Neutrophil (primary cell): ENCODE measurements at regions not wholly inside any gene's neighbourhood (a gene's known extent, or its start where the extent isn't known, plus 50 kb on each side); places are given as distances from the start of the nearest gene placed in this dataset.

ENCODE experiments used
- H3K27ac ChIP-seq: fragments of 200-600 bp; sonication (generic); 2 replicates; pipeline ENCODE4 v1.5.1; 2016; ENCODE audit warnings: mild to moderate bottlenecking, moderate library complexity
- H3K27me3 ChIP-seq: fragments of 200-600 bp; sonication (generic); 2 replicates; pipeline ENCODE4 v1.6.0; 2016; ENCODE audit warnings: mild to moderate bottlenecking
- H3K36me3 ChIP-seq: fragments of 200-600 bp; sonication (generic); 2 replicates; pipeline ENCODE4 v1.5.1; 2017
- H3K4me1 ChIP-seq, 2 experiments: fragments of 200-600 bp in 1 of 2; sonication (generic) in 1 of 2; 1 replicate in 1 of 2; 2 replicates in 1 of 2; pipeline versions ENCODE4 v1.5.1 to v1.6.1; 2013 to 2016; ENCODE audit warnings: low read depth in 1 of 2, low read length in 1 of 2, mild to moderate bottlenecking in 1 of 2, moderate library complexity in 1 of 2; ENCODE audit not compliant: control insufficient read depth in 1 of 2, insufficient read depth in 1 of 2
- H3K4me3 ChIP-seq, 2 experiments: fragments of 200-600 bp in 1 of 2; sonication (generic) in 1 of 2; 1 replicate in 1 of 2; 2 replicates in 1 of 2; pipeline ENCODE4 v1.5.1; 2013 to 2016; ENCODE audit warnings: low read depth in 1 of 2, low read length in 1 of 2, mild to moderate bottlenecking in 1 of 2, moderate library complexity in 1 of 2
- H3K9me3 ChIP-seq: fragments of 200-600 bp; sonication (generic); 2 replicates; pipeline ENCODE4 v1.5.1; 2016
- TF ChIP-seq, protein P1 (sequence below): fragments of 200-600 bp; sonication (generic); IDR thresholded peaks from 2 replicates; pipeline ENCODE4 v1.5.1; 2016; ENCODE audit warnings: antibody characterized with exemption

DNA sequence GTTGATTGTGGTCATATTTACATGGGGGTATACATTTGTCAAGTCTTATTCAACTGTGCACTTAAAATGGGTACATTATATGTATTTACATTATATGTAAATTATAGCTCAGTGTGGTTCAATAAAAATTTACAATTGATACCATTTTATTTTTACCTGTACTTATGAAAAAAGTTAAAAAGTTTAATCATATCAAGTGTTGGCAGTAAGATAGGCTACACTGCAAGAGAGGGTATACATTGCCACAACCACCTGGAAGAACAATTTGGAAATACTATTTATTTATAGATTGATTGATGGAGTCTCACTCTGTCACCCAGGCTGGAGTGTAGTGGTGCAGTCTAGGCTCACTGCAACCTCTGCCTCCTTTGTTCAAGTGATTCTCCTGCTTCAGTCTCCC, 453.3 kb downstream of the XYLT1 start:
- H3K9me3 ChIP-seq: no peaks in the 10 kb centered on the region
- H3K36me3 ChIP-seq: no peaks in the 10 kb centered on the region
- TF ChIP-seq, protein P1, sequence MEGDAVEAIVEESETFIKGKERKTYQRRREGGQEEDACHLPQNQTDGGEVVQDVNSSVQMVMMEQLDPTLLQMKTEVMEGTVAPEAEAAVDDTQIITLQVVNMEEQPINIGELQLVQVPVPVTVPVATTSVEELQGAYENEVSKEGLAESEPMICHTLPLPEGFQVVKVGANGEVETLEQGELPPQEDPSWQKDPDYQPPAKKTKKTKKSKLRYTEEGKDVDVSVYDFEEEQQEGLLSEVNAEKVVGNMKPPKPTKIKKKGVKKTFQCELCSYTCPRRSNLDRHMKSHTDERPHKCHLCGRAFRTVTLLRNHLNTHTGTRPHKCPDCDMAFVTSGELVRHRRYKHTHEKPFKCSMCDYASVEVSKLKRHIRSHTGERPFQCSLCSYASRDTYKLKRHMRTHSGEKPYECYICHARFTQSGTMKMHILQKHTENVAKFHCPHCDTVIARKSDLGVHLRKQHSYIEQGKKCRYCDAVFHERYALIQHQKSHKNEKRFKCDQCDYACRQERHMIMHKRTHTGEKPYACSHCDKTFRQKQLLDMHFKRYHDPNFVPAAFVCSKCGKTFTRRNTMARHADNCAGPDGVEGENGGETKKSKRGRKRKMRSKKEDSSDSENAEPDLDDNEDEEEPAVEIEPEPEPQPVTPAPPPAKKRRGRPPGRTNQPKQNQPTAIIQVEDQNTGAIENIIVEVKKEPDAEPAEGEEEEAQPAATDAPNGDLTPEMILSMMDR: no peak
- peaks cover 0 to 5% of the 10 kb centered on the region in 2 experiments for H3K4me1 ChIP-seq
- no peak overlapping the region for H3K4me3 ChIP-seq
- H3K27ac ChIP-seq: no peak overlapping the region
- H3K27me3 ChIP-seq: peaks cover 28% of the 10 kb centered on the region

DNA sequence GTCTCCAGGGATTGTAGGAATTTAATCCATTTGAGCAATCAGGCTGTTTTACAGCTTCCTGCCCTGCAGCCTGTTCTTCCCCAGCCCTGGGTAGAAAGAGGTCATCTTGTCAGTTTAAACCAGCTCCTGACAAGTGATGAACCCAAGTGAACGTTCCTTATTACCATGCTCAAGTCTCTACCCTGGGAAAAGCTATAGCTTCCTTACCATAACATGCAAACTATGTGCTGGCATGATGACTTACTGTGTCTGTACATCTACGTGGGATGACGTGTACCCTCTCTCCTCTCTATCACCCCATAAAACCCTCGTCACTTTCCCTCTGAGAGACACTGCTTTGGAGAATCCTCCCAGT, 452.2 kb downstream of the XYLT1 start:
- TF ChIP-seq, protein P1: no peak
- no peaks in the 10 kb centered on the region for H3K36me3 ChIP-seq
- H3K27ac ChIP-seq: no peak overlapping the region
- no peak overlapping the region for H3K4me3 ChIP-seq
- no peaks in the 10 kb centered on the region for H3K9me3 ChIP-seq
- peaks cover 0 to 3% of the 10 kb centered on the region in 2 experiments for H3K4me1 ChIP-seq
- peaks cover 17% of the 10 kb centered on the region for H3K27me3 ChIP-seq

DNA sequence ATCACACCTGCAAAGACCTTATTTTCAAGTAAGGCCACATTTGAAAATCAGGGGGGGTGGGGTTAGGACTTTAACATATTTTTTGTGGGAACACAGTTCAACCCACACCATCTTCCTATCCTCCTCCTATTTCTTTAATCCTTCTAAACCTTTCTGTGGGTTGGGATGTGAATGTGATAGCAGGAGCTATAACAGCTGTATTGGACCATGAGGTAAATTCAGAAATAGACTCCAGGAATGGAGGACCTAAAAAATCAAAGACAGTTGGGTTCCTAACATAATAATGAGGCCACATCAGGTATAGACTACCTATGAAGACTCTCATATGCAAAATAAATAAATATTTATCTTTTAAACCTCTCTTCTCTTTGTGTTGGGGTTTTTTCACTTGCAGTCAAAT, 451.4 kb downstream of the XYLT1 start:
- TF ChIP-seq, protein P1: no peak
- Histone ChIP-seq H3K36me3 (no peaks in the 10 kb centered on the region), H3K27me3 (peaks cover 9% of the 10 kb centered on the region), H3K4me1 (no peaks in the 10 kb centered on the region), H3K9me3 (no peaks in the 10 kb centered on the region), H3K4me3 (no peak overlapping the region), H3K27ac (no peak overlapping the region)

DNA sequence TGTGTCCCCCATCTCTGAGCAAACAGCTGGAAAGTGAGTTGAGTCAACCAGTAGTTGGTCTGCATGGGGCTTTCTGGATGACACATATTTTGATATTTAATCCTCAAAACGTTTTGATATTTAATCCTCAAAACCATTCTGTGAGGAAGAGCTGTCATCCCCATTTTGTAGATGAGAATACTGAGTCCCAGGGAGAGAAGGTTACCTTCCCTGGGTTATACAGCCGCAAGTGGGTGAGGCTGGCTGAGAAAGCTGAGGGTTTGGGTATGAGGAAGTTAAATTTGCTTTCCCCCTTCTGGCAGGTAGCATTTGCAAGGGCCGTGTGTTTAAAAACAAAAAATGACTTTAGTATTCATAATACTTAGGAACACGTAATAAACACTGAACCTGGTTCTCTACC, 447.2 kb downstream of the XYLT1 start:
- no peak overlapping the region for H3K27ac ChIP-seq
- H3K4me3 ChIP-seq: no peak overlapping the region
- TF ChIP-seq, protein P1: no peak
- H3K9me3 ChIP-seq: no peaks in the 10 kb centered on the region
- H3K4me1 ChIP-seq: no peaks in the 10 kb centered on the region
- peaks cover 5% of the 10 kb centered on the region for H3K27me3 ChIP-seq
- no peaks in the 10 kb centered on the region for H3K36me3 ChIP-seq

DNA sequence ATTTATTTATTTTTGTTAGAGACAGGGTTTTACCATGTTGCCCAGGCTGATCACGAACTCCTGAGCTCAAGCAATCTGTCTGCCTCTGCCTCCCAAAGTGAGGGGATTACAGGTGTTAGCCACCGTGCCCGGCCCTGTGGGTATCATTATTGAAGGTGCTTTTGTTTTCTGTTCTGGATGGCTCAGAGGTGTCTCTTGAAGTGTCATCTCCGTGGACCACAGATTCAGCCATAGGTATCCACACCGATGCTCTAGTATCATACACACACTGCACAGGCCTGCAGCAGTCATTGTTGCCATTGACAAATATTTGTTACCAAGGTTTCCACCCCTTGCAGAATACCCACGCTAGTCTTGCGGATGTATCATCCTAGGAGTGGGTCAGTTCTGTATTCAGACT, 446.2 kb downstream of the XYLT1 start:
- TF ChIP-seq, protein P1: no peak

More for the DNA sequence above, 446.2 kb downstream of the XYLT1 start:
- no peak overlapping the region for H3K27ac ChIP-seq
- no peaks in the 10 kb centered on the region for H3K36me3 ChIP-seq
- no peak overlapping the region for H3K4me3 ChIP-seq
- no peaks in the 10 kb centered on the region for H3K9me3 ChIP-seq
- H3K27me3 ChIP-seq: peaks cover 5% of the 10 kb centered on the region
- no peaks in the 10 kb centered on the region for H3K4me1 ChIP-seq
